Hepatocyte (in vitro differentiated cells): ENCODE measurements at regions not wholly inside any gene's neighbourhood (a gene's known extent, or its start where the extent isn't known, plus 50 kb on each side); places are given as distances from the start of the nearest gene placed in this dataset.

Experiments
- DNase-seq: peaks from one replicate; pipeline ENCODE4 v3.0.0-alpha.2; 2016; ENCODE audit warnings: low spot score
- H2AFZ ChIP-seq: fragments of 200-600 bp; sonication (generic); 2 replicates; pipeline ENCODE4 v1.6.0; 2016; ENCODE audit warnings: antibody characterized with exemption, mild to moderate bottlenecking
- H3K27ac ChIP-seq: fragments of 200-600 bp; sonication (generic); 2 replicates; pipeline ENCODE4 v1.5.1; 2016; ENCODE audit warnings: mild to moderate bottlenecking
- H3K27me3 ChIP-seq: fragments of 200-600 bp; sonication (generic); 2 replicates; pipeline ENCODE4 v1.6.1; 2016
- H3K36me3 ChIP-seq: fragments of 200-600 bp; sonication (generic); replicated peaks from 2 replicates; pipeline ENCODE4 v1.5.1; 2016; ENCODE audit warnings: low read depth; ENCODE audit not compliant: insufficient read depth
- H3K4me1 ChIP-seq: fragments of 200-600 bp; sonication (generic); 2 replicates; pipeline ENCODE4 v1.5.1; 2016; ENCODE audit warnings: mild to moderate bottlenecking, moderate library complexity; ENCODE audit not compliant: insufficient read depth
- H3K4me2 ChIP-seq: fragments of 200-600 bp; sonication (generic); 2 replicates; pipeline ENCODE4 v1.6.0; 2016
- H3K4me3 ChIP-seq: fragments of 200-600 bp; sonication (generic); 2 replicates; pipeline ENCODE4 v1.5.1; 2016; ENCODE audit warnings: mild to moderate bottlenecking
- H3K79me2 ChIP-seq: fragments of 200-600 bp; sonication (generic); 2 replicates; pipeline ENCODE4 v1.6.0; 2017; ENCODE audit warnings: mild to moderate bottlenecking
- H3K9me2 ChIP-seq: fragments of 200-600 bp; sonication (generic); replicated peaks from 2 replicates; pipeline ENCODE4 v1.6.0; 2017; ENCODE audit warnings: mild to moderate bottlenecking; ENCODE audit not compliant: insufficient read depth
- H3K9me3 ChIP-seq: fragments of 200-600 bp; sonication (generic); 2 replicates; pipeline ENCODE4 v1.5.1; 2016; ENCODE audit warnings: low read depth, mild to moderate bottlenecking
- H4K20me1 ChIP-seq: fragments of 200-600 bp; sonication (generic); 2 replicates; pipeline ENCODE4 v1.6.0; 2016; ENCODE audit warnings: mild to moderate bottlenecking; ENCODE audit not compliant: insufficient read depth, poor library complexity, severe bottlenecking
- EZH2 ChIP-seq: fragments of 200-600 bp; sonication (generic); IDR thresholded peaks from 2 replicates; pipeline ENCODE4 v1.6.1; 2016; ENCODE audit warnings: antibody characterized with exemption, mild to moderate bottlenecking, borderline replicate concordance
- EZH2phosphoT487 ChIP-seq: fragments of 200-600 bp; sonication (generic); IDR thresholded peaks from one replicate; pipeline ENCODE4 v1.6.1; 2018; ENCODE audit warnings: antibody characterized with exemption, mild to moderate bottlenecking, low read depth, moderate library complexity; ENCODE audit not compliant: unreplicated experiment, severe bottlenecking
- WGBS: methylation state at CpG from one replicate; pipeline ENCODE4 v1.1.6; 2016; ENCODE audit warnings: low lambda C conversion rate; ENCODE audit errors: missing lambda C conversion rate; 5-methylcytosine and 5-hydroxymethylcytosine counted together
- TF ChIP-seq, protein P1 (sequence below): fragments of 200-600 bp; sonication (generic); IDR thresholded peaks from 2 replicates; pipeline ENCODE4 v1.5.1; 2016; ENCODE audit warnings: antibody characterized with exemption, mild to moderate bottlenecking; ENCODE audit not compliant: poor library complexity

DNA sequence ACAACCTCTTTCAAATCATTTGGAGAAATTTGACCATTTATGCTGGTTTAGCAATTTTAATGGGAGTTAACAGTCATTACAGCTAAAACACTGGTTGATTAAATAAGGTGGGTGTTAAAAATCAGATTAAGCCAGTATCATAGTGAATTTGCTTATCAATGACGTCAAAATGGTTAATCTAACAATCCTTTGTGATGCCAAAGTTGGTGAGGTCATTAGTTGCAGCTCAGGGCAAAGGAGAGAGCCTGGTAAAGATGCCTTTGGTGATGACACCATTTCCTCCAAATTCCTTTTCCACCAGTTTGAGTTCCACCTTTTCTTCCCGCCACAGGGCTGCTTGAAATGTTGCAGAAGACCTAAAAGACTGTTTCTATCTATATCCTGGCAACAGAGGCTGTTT lies 757.1 kb upstream of the PIK3C3 start:
- no peaks in the 10 kb centered on the region for H4K20me1 ChIP-seq
- H3K4me3 ChIP-seq: no peak overlapping the region
- no peak for DNase-seq
- H3K79me2 ChIP-seq: no peaks in the 10 kb centered on the region
- no peaks in the 10 kb centered on the region for H3K36me3 ChIP-seq
- no peak overlapping the region for H3K4me2 ChIP-seq
- TF ChIP-seq, protein P1, sequence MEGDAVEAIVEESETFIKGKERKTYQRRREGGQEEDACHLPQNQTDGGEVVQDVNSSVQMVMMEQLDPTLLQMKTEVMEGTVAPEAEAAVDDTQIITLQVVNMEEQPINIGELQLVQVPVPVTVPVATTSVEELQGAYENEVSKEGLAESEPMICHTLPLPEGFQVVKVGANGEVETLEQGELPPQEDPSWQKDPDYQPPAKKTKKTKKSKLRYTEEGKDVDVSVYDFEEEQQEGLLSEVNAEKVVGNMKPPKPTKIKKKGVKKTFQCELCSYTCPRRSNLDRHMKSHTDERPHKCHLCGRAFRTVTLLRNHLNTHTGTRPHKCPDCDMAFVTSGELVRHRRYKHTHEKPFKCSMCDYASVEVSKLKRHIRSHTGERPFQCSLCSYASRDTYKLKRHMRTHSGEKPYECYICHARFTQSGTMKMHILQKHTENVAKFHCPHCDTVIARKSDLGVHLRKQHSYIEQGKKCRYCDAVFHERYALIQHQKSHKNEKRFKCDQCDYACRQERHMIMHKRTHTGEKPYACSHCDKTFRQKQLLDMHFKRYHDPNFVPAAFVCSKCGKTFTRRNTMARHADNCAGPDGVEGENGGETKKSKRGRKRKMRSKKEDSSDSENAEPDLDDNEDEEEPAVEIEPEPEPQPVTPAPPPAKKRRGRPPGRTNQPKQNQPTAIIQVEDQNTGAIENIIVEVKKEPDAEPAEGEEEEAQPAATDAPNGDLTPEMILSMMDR: no peak
- TF ChIP-seq EZH2: no peak
- no peak for TF ChIP-seq EZH2phosphoT487
- WGBS: 68% methylated on average over 2 of the region's 2 CpGs
- H2AFZ ChIP-seq: no peak overlapping the region
- H3K27me3 ChIP-seq: no peaks in the 10 kb centered on the region
- H3K9me3 ChIP-seq: no peaks in the 10 kb centered on the region
- H3K9me2 ChIP-seq: no peaks in the 10 kb centered on the region
- H3K4me1 ChIP-seq: no peaks in the 10 kb centered on the region
- H3K27ac ChIP-seq: no peak overlapping the region

DNA sequence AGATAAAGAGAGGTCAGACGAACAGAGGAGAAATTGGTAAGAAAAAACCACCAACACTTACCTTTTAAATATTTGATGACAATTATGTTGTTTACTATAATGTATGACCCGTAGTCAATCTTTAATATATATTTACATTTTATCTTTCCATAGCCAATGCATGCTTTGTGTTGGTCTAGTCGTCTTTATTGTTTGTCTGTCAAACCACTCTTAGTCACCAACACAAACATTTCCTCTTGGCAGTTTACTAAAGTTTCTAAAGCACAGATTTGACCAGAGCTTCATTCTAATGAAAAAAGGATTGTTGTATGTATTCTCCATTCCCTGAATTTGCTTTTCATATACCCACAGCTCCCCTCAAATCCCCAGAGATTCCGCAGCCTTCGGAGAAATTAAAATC lies 784.7 kb upstream of the PIK3C3 start:
- Histone ChIP-seq H3K27ac (no peak overlapping the region), H2AFZ (no peak overlapping the region), H3K4me2 (no peak overlapping the region), H3K9me2 (no peaks in the 10 kb centered on the region), H3K36me3 (no peaks in the 10 kb centered on the region), H3K4me1 (no peaks in the 10 kb centered on the region), H3K9me3 (no peaks in the 10 kb centered on the region), H3K79me2 (no peaks in the 10 kb centered on the region), H3K27me3 (no peaks in the 10 kb centered on the region), H3K4me3 (no peak overlapping the region), H4K20me1 (no peaks in the 10 kb centered on the region)
- TF ChIP-seq EZH2: no peak
- no peak for TF ChIP-seq EZH2phosphoT487
- 64% methylated on average over 5 of the region's 5 CpGs for WGBS
- no peak for DNase-seq

DNA sequence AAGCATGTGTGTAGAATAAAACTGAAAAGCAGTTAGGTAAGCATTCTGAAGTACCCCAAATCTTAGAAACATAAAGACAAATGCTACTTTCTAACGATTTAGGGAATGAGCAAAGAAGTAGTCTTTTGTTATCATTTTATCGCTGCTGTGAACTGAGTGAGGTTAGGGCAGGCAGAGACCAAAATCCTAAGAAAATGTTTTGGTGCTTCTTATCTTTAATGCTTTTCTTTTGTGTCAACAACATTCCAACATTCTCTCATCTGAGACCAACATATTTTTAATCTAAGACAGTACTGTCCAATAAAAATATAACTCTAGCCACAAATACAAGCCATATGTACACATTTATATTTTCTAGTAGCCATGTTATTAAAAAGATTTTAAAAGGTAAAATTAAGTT lies 789.4 kb upstream of the PIK3C3 start:
- DNase-seq: no peak
- Histone ChIP-seq H3K4me1 (no peaks in the 10 kb centered on the region), H3K4me2 (no peak overlapping the region), H3K27ac (no peak overlapping the region), H3K36me3 (no peaks in the 10 kb centered on the region), H3K9me2 (no peaks in the 10 kb centered on the region), H4K20me1 (no peaks in the 10 kb centered on the region), H3K79me2 (no peaks in the 10 kb centered on the region), H3K4me3 (no peak overlapping the region), H3K9me3 (no peaks in the 10 kb centered on the region), H2AFZ (no peak overlapping the region), H3K27me3 (no peaks in the 10 kb centered on the region)
- 63% methylated on average over 2 of the region's 2 CpGs for WGBS
- TF ChIP-seq EZH2: no peak
- no peak for TF ChIP-seq EZH2phosphoT487
- TF ChIP-seq, protein P1: no peak

DNA sequence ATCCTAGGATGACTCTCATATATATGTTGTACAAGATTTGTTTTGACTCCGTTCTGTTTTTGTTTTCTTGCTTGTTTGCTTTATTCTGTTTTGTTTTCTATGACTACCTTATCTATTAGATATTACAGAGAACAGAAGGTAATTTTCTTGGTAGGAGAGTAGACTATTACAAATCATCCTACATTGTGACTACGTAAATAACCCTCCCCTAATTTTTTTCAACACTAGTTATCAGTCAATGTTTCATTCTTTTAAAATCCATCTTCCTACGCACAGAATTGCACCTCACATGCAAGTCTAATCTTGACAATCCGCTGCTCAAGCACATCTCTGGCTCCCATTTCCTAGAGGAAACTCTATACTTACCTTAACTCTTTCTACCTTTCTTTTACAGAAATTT lies 792.3 kb upstream of the PIK3C3 start:
- 84% methylated on average over 4 of the region's 4 CpGs for WGBS

More for the DNA sequence above, 792.3 kb upstream of the PIK3C3 start:
- H3K36me3 ChIP-seq: no peaks in the 10 kb centered on the region
- no peak for DNase-seq
- TF ChIP-seq, protein P1: no peak
- TF ChIP-seq EZH2phosphoT487 (no peak), EZH2 (no peak)
- no peak overlapping the region for H2AFZ ChIP-seq
- H3K9me2 ChIP-seq: no peaks in the 10 kb centered on the region
- H4K20me1 ChIP-seq: no peaks in the 10 kb centered on the region
- no peaks in the 10 kb centered on the region for H3K27me3 ChIP-seq
- H3K79me2 ChIP-seq: no peaks in the 10 kb centered on the region
- no peak overlapping the region for H3K27ac ChIP-seq
- H3K4me2 ChIP-seq: no peak overlapping the region
- no peaks in the 10 kb centered on the region for H3K9me3 ChIP-seq
- no peaks in the 10 kb centered on the region for H3K4me1 ChIP-seq
- no peak overlapping the region for H3K4me3 ChIP-seq
